Naive thymus-derived CD4-positive, alpha-beta T cell (primary cell): ENCODE measurements at regions not wholly inside any gene's neighbourhood (a gene's known extent, or its start where the extent isn't known, plus 50 kb on each side); places are given as distances from the start of the nearest gene placed in this dataset.

Experiments
- ATAC-seq: fragments of 150-1000 bp; cut with Tn5 transposase; 2 replicates; pipeline ENCODE4 v1.10.0; 2021; ENCODE audit warnings: mild to moderate bottlenecking, moderate library complexity
- CTCF ChIA-PET: fragments of 350-600 bp; sonication (Branson Sonifier 250); formaldehyde crosslinking; loops from one replicate; lab custom pipeline; 2021; ENCODE audit warnings: antibody characterized with exemption; lab: Charles Lee
- POLR2A ChIA-PET: fragments of 350-600 bp; sonication (Branson Sonifier 250); formaldehyde crosslinking; loops from one replicate; lab custom pipeline; 2021; ENCODE audit warnings: antibody characterized with exemption, inconsistent platforms; lab: Charles Lee
- DNase-seq, 9 donors: peaks; one replicate each; pipeline versions ENCODE4 v3.0.0 to v3.0.0-alpha.2; 2020 to 2022; ENCODE audit warnings: mixed read lengths in 1 of 9
- H3K27ac ChIP-seq: one replicate; pipeline ENCODE4 v1.7.0; 2013; ENCODE audit warnings: mild to moderate bottlenecking, low read depth, low read length, moderate library complexity
- H3K27me3 ChIP-seq, 2 donors: one replicate each; pipeline ENCODE4 v1.7.0; 2013; ENCODE audit warnings: low read length in 2 of 2, mild to moderate bottlenecking in 2 of 2, moderate library complexity in 2 of 2; ENCODE audit not compliant: control insufficient read depth in 2 of 2, insufficient read depth in 2 of 2
- H3K36me3 ChIP-seq, 3 experiments: 1 replicate in 2 of 3; 2 replicates in 1 of 3; pipeline ENCODE4 v1.7.0; 2013; ENCODE audit warnings: low read length in 3 of 3, mild to moderate bottlenecking in 3 of 3, moderate library complexity in 1 of 3; ENCODE audit not compliant: insufficient read depth in 3 of 3, control insufficient read depth in 2 of 3
- H3K4me1 ChIP-seq, 2 donors: one replicate each; pipeline ENCODE4 v1.7.0; 2013; ENCODE audit warnings: low read length in 2 of 2, mild to moderate bottlenecking in 2 of 2, moderate library complexity in 1 of 2; ENCODE audit not compliant: control insufficient read depth in 2 of 2, insufficient read depth in 2 of 2
- H3K4me3 ChIP-seq: 2 replicates; pipeline ENCODE4 v1.7.0; 2013; ENCODE audit warnings: mild to moderate bottlenecking, low read length
- H3K9me3 ChIP-seq, 3 experiments: 1 replicate in 2 of 3; 2 replicates in 1 of 3; pipeline ENCODE4 v1.7.0; 2013; ENCODE audit warnings: low read length in 3 of 3; ENCODE audit not compliant: control insufficient read depth in 2 of 3
- H3K27ac Mint-ChIP-seq, 9 donors: one replicate each; pipeline ENCODE4 v1.8.0; 2020 to 2022; ENCODE audit warnings: mixed read lengths in 9 of 9, mild to moderate bottlenecking in 8 of 9, moderate library complexity in 5 of 9, inconsistent platforms in 2 of 9
- H3K27me3 Mint-ChIP-seq, 5 donors: one replicate each; pipeline ENCODE4 v1.8.0; 2021 to 2022; ENCODE audit warnings: mixed read lengths in 5 of 5, mild to moderate bottlenecking in 1 of 5
- H3K36me3 Mint-ChIP-seq, 5 donors: one replicate each; pipeline ENCODE4 v1.8.0; 2020 to 2022; ENCODE audit warnings: mixed read lengths in 5 of 5, mild to moderate bottlenecking in 3 of 5, inconsistent platforms in 1 of 5
- H3K4me1 Mint-ChIP-seq, 7 donors: one replicate each; pipeline ENCODE4 v1.8.0; 2020 to 2022; ENCODE audit warnings: mixed read lengths in 7 of 7, mild to moderate bottlenecking in 3 of 7, inconsistent platforms in 1 of 7
- H3K4me3 Mint-ChIP-seq, 10 donors: one replicate each; pipeline ENCODE4 v1.8.0; 2020 to 2022; ENCODE audit warnings: mild to moderate bottlenecking in 10 of 10, mixed read lengths in 10 of 10, moderate library complexity in 6 of 10, inconsistent platforms in 2 of 10
- H3K9me3 Mint-ChIP-seq, 11 donors: one replicate each; pipeline ENCODE4 v1.8.0; 2020 to 2022; ENCODE audit warnings: mixed read lengths in 11 of 11, mild to moderate bottlenecking in 4 of 11, inconsistent platforms in 1 of 11, moderate library complexity in 1 of 11
- intact Hi-C, 2 donors: fragments of 100-400 bp; cut with micrococcal nuclease; formaldehyde crosslinking; loops; one replicate each; pipeline ENCODE4 v1.15.1; 2023

- ATAC-seq = no peak
- no peak for DNase-seq
- Mint-ChIP-seq H3K4me1 (no peaks in the 10 kb centered on the region), H3K9me3 (peaks cover 0 to 2% (median 0%) of the 10 kb centered on the region in 11 donors), H3K27ac (no peak overlapping the region), H3K27me3 (peaks cover 6 to 29% (median 14%) of the 10 kb centered on the region in 5 donors), H3K4me3 (no peak overlapping the region), H3K36me3 (no peaks in the 10 kb centered on the region)
- no peaks in the 10 kb centered on the region for H3K4me1 ChIP-seq
- intact Hi-C loops = no loop called here
- H3K4me3 ChIP-seq = no peak overlapping the region
- CTCF ChIA-PET = no interaction called here
- POLR2A ChIA-PET = no interaction called here
- no peaks in the 10 kb centered on the region for H3K36me3 ChIP-seq
- H3K27me3 ChIP-seq = no peaks in the 10 kb centered on the region
- H3K27ac ChIP-seq = no peak overlapping the region
- H3K9me3 ChIP-seq = no peaks in the 10 kb centered on the region
Measured at GRCh38 chr11:33606762-33607161, 93.9 kb downstream of the C11orf91 start.

- peaks cover 14 to 34% (median 24%) of the 10 kb centered on the region in 5 donors for H3K27me3 Mint-ChIP-seq
- CTCF ChIA-PET = no interaction called here
- H3K9me3 Mint-ChIP-seq = peaks cover 0 to 2% (median 0%) of the 10 kb centered on the region in 11 donors
Measured at GRCh38 chr11:33605703-33606102, 94.9 kb downstream of the C11orf91 start.

DNA sequence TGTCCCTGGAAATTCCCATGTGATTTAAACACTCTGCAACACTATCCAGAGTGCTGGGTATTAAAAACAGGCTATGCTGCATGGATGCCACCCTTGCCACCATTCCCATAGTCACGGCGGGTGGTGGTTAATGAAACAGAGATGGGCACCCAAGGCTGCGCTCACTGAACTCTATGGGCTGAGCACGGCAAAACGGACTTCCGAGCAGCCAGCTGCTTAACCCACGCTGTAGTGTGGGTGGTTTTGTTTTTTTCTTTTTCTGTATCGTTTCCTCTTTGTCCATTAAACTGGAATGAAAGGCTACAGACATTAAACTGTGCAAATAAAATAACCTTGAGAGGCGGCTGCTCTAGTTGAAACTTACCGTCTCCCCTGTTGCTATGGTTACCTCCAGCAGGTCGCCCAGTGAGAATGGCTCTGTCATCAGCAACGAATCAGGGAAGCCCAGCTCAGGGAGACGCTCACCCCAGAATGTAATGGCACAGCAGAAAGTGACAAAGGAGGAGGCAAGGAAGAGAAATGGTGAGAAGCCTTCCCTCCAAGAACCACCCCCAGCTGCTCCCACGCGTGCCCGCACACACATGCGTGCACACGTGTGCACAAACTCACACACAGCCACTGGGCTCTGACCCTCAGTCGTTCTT, 102.1 kb downstream of the C11orf91 start:
- no peaks in the 10 kb centered on the region for H3K36me3 Mint-ChIP-seq
- intact Hi-C loops = no loop called here
- no peaks in the 10 kb centered on the region for H3K27me3 ChIP-seq
- no peaks in the 10 kb centered on the region for H3K4me1 Mint-ChIP-seq
- H3K36me3 ChIP-seq = no peaks in the 10 kb centered on the region
- no peak for ATAC-seq
- H3K9me3 ChIP-seq = peaks cover 0 to 5% (median 0%) of the 10 kb centered on the region in 3 experiments
- H3K9me3 Mint-ChIP-seq = peaks cover 0 to 4% (median 0%) of the 10 kb centered on the region in 11 donors
- H3K4me1 ChIP-seq = no peaks in the 10 kb centered on the region
- H3K4me3 ChIP-seq = no peak overlapping the region
- peaks cover 15 to 46% (median 38%) of the 10 kb centered on the region in 5 donors for H3K27me3 Mint-ChIP-seq
- DNase-seq = no peak
- H3K27ac ChIP-seq = no peak overlapping the region
- ChIA-PET POLR2A (no interaction called here), CTCF (no interaction called here)
- H3K4me3 Mint-ChIP-seq = no peak overlapping the region
- H3K27ac Mint-ChIP-seq = no peak overlapping the region

More at GRCh38 chr11:33605703-33606102, 94.9 kb downstream of the C11orf91 start:
- no peaks in the 10 kb centered on the region for H3K9me3 ChIP-seq
- no peaks in the 10 kb centered on the region for H3K4me1 ChIP-seq
- H3K27ac ChIP-seq = no peak overlapping the region
- intact Hi-C loops = no loop called here
- no peaks in the 10 kb centered on the region for H3K4me1 Mint-ChIP-seq
- DNase-seq (no peak), ATAC-seq (no peak)
- no peaks in the 10 kb centered on the region for H3K27me3 ChIP-seq
- POLR2A ChIA-PET = no interaction called here
- no peaks in the 10 kb centered on the region for H3K36me3 Mint-ChIP-seq
- no peaks in the 10 kb centered on the region for H3K36me3 ChIP-seq
- no peak overlapping the region for H3K4me3 Mint-ChIP-seq
- no peak overlapping the region for H3K4me3 ChIP-seq
- peak overlapping the region in 1 of 9 donors; percentile 74 for H3K27ac Mint-ChIP-seq

DNA sequence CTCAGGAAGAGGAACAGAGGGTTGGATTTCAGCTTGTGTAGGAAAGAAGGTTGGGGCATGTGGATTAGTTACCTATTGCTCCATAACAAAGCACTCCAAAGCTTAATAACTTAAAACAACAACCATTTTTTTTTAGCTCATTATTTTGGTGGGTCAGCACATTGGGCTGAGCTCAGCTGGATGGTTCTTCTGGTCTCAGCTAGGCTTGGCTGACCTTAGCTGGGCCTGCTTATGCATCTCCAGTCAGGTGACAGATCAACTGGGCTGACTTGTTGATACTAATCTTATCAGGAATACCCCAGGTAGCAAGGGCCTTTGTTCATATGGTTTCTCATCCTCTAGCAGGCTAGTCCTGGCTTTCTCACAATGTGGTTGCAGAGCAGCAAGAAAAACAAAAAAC, 106.4 kb downstream of the C11orf91 start:
- H3K27ac Mint-ChIP-seq = no peak overlapping the region
- POLR2A ChIA-PET = no interaction called here
- no peak overlapping the region for H3K4me3 Mint-ChIP-seq

GRCh38 chr11:33590441-33590840, 110.2 kb downstream of the C11orf91 start:
- H3K27me3 Mint-ChIP-seq = peaks cover 0 to 20% (median 11%) of the 10 kb centered on the region in 5 donors
- H3K4me3 Mint-ChIP-seq = no peak overlapping the region
- CTCF ChIA-PET = no interaction called here

More for the DNA sequence above, 106.4 kb downstream of the C11orf91 start:
- Mint-ChIP-seq H3K9me3 (peaks cover 0 to 4% (median 0%) of the 10 kb centered on the region in 11 donors), H3K4me1 (no peaks in the 10 kb centered on the region), H3K36me3 (no peaks in the 10 kb centered on the region), H3K27me3 (peaks cover 0 to 18% (median 12%) of the 10 kb centered on the region in 5 donors)
- peaks cover 0 to 5% (median 0%) of the 10 kb centered on the region in 3 experiments for H3K9me3 ChIP-seq
- DNase-seq (no peak), ATAC-seq (no peak)
- H3K4me1 ChIP-seq = no peaks in the 10 kb centered on the region
- intact Hi-C loops = no loop called here
- no peak overlapping the region for H3K27ac ChIP-seq
- CTCF ChIA-PET = interaction anchor here (1.0 kb wide), 1 partner anchor 19 kb away, joined by 3 read pairs; no protein-coding TSS in a partner anchor
- H3K27me3 ChIP-seq = no peaks in the 10 kb centered on the region
- H3K36me3 ChIP-seq = no peaks in the 10 kb centered on the region
- no peak overlapping the region for H3K4me3 ChIP-seq

DNA sequence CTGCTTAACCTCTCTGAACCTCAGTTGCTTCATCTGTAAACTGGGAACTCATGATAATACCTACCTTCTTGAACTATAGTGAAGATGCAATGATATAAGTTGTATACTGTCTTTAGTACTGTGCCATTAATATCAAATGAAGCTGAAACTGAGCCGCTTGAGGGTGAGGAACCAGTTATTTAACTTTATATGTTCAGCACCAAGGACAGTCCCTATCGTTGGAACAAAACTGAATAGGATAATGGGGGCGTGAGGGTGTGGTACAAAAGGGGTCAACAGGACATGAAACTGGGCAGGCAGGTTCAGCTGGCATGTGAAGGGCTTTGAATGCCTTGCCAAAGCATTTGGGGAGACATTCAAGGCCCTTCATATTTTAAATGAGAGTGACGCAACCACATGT, 112.6 kb downstream of the C11orf91 start:
- Mint-ChIP-seq H3K27me3 (peaks cover 0 to 20% (median 11%) of the 10 kb centered on the region in 5 donors), H3K27ac (no peak overlapping the region), H3K36me3 (no peaks in the 10 kb centered on the region), H3K4me3 (no peak overlapping the region), H3K4me1 (no peaks in the 10 kb centered on the region), H3K9me3 (peaks cover 0 to 6% (median 0%) of the 10 kb centered on the region in 11 donors)
- ChIA-PET POLR2A (no interaction called here), CTCF (no interaction called here)
- Histone ChIP-seq H3K9me3 (no peaks in the 10 kb centered on the region), H3K27ac (no peak overlapping the region), H3K4me1 (no peaks in the 10 kb centered on the region), H3K4me3 (no peak overlapping the region), H3K36me3 (no peaks in the 10 kb centered on the region), H3K27me3 (no peaks in the 10 kb centered on the region)
- intact Hi-C loops = no loop called here
- ATAC-seq = no peak
- no peak for DNase-seq

More at GRCh38 chr11:33590441-33590840, 110.2 kb downstream of the C11orf91 start:
- ATAC-seq (no peak), DNase-seq (no peak)
- Mint-ChIP-seq H3K4me1 (no peaks in the 10 kb centered on the region), H3K27ac (no peak overlapping the region), H3K36me3 (no peaks in the 10 kb centered on the region), H3K9me3 (peaks cover 0 to 6% (median 0%) of the 10 kb centered on the region in 11 donors)
- intact Hi-C loops = no loop called here
- H3K9me3 ChIP-seq = peaks cover 0 to 5% (median 0%) of the 10 kb centered on the region in 3 experiments
- H3K27ac ChIP-seq = no peak overlapping the region
- H3K27me3 ChIP-seq = no peaks in the 10 kb centered on the region
- H3K4me3 ChIP-seq = no peak overlapping the region
- no peaks in the 10 kb centered on the region for H3K4me1 ChIP-seq
- H3K36me3 ChIP-seq = no peaks in the 10 kb centered on the region
- POLR2A ChIA-PET = no interaction called here
